AG04449 (cell line): ENCODE measurements at regions not wholly inside any gene's neighbourhood (a gene's known extent, or its start where the extent isn't known, plus 50 kb on each side); places are given as distances from the start of the nearest gene placed in this dataset.

ENCODE experiments used
- CTCF ChIA-PET: fragments of 350-600 bp; formaldehyde crosslinking; extraction: SDS; loops from one replicate; lab custom pipeline; 2021; ENCODE audit warnings: antibody characterized with exemption; lab: Yijun Ruan, JAX
- POLR2A ChIA-PET: fragments of 400-600, 350-600 bp; formaldehyde crosslinking; extraction: SDS; loops from one replicate; lab custom pipeline; 2020; ENCODE audit warnings: antibody characterized with exemption, inconsistent platforms; lab: Yijun Ruan, JAX
- DNase-seq: peaks from one replicate; pipeline ENCODE4 v3.0.0-alpha.2; 2010; ENCODE audit warnings: low read depth, low spot score
- H3K4me3 ChIP-seq: 2 replicates; pipeline ENCODE4 v1.5.1; 2011; ENCODE audit warnings: low read depth, mild to moderate bottlenecking, control low read depth, low read length
- CTCF ChIP-seq: IDR thresholded peaks from one replicate; pipeline ENCODE4 v1.5.1; 2011; ENCODE audit warnings: mild to moderate bottlenecking, moderate library complexity, low read length, control low read depth, inconsistent platforms; ENCODE audit not compliant: insufficient read depth; ENCODE audit errors: missing control alignments

GRCh38 chr5:19401032-19401431 lies 587.0 kb downstream of the CDH18 start:
- TF ChIP-seq CTCF = no peak
- ChIA-PET POLR2A (no interaction called here), CTCF (no interaction called here)
- H3K4me3 ChIP-seq = no peak overlapping the region
- no peak for DNase-seq

- POLR2A ChIA-PET = no interaction called here
- DNase-seq = no peak
- no peak overlapping the region for H3K4me3 ChIP-seq
- TF ChIP-seq CTCF = no peak
- CTCF ChIA-PET = no interaction called here
Observed at GRCh38 chr5:19406576-19407365, 581.2 kb downstream of the CDH18 start.

GRCh38 chr5:19408149-19408548 lies 579.9 kb downstream of the CDH18 start:
- CTCF ChIA-PET = no interaction called here
- DNase-seq = no peak
- no peak overlapping the region for H3K4me3 ChIP-seq
- TF ChIP-seq CTCF = no peak
- POLR2A ChIA-PET = no interaction called here

- no peak for TF ChIP-seq CTCF
- no peak for DNase-seq
- ChIA-PET POLR2A (no interaction called here), CTCF (no interaction called here)
- H3K4me3 ChIP-seq = no peak overlapping the region
Observed at GRCh38 chr5:19411936-19412335, 576.1 kb downstream of the CDH18 start.
